ENCODE measurements at regions not wholly inside any gene's neighbourhood (a gene's known extent, or its start where the extent isn't known, plus 50 kb on each side); places are given as distances from the start of the nearest gene placed in this dataset.
"Not testable (repeated sequence)": the region's sequence is repeated elsewhere in the genome, so short reads cannot be mapped to it uniquely, and the experiment has no call there.

GRCh38 chr9:106260908-106261307 is 566.6 kb downstream of the TMEM38B start:
- H3K36me3 Mint-ChIP-seq (ENCODE audit: low read depth); H3K27me3 Mint-ChIP-seq; H3K27ac Mint-ChIP-seq; ATAC-seq; H3K9me3 Mint-ChIP-seq; H3K4me1 Mint-ChIP-seq; DNase-seq; H3K4me3 Mint-ChIP-seq: not testable (repeated sequence)

GRCh38 chr9:106277966-106278365 is 583.6 kb downstream of the TMEM38B start:
- H3K4me1 Mint-ChIP-seq = no peaks in the 10 kb centered on the region
- no peak overlapping the region for H3K27ac Mint-ChIP-seq
- peaks cover 23% of the 10 kb centered on the region for H3K9me3 Mint-ChIP-seq
- ATAC-seq (no peak), DNase-seq (no peak)
- H3K27me3 Mint-ChIP-seq = no peaks in the 10 kb centered on the region
- H3K36me3 Mint-ChIP-seq (ENCODE audit: low read depth) = no peaks in the 10 kb centered on the region
- no peak overlapping the region for H3K4me3 Mint-ChIP-seq

- no peak overlapping the region for H3K4me3 Mint-ChIP-seq
- H3K36me3 Mint-ChIP-seq (ENCODE audit: low read depth) = no peaks in the 10 kb centered on the region
- no peaks in the 10 kb centered on the region for H3K27me3 Mint-ChIP-seq
- peaks cover 8% of the 10 kb centered on the region for H3K9me3 Mint-ChIP-seq
- DNase-seq = no peak
- no peak for ATAC-seq
- H3K4me1 Mint-ChIP-seq = no peaks in the 10 kb centered on the region
- no peak overlapping the region for H3K27ac Mint-ChIP-seq
Observed at GRCh38 chr9:106283769-106284168, 579.2 kb upstream of the ZNF462 start.

- Mint-ChIP-seq H3K4me1 (no peaks in the 10 kb centered on the region), H3K27ac (no peak overlapping the region), H3K4me3 (no peak overlapping the region), H3K27me3 (no peaks in the 10 kb centered on the region), H3K9me3 (peaks cover 8% of the 10 kb centered on the region), H3K36me3 (ENCODE audit: low read depth) (no peaks in the 10 kb centered on the region)
- DNase-seq (no peak), ATAC-seq (no peak)
Observed at GRCh38 chr9:106284296-106284695, 578.7 kb upstream of the ZNF462 start.

GRCh38 chr9:106286249-106286648 is 576.7 kb upstream of the ZNF462 start:
- DNase-seq (no peak), ATAC-seq (no peak)
- Mint-ChIP-seq H3K36me3 (ENCODE audit: low read depth) (no peaks in the 10 kb centered on the region), H3K9me3 (peaks cover 8% of the 10 kb centered on the region), H3K4me3 (no peak overlapping the region), H3K27me3 (no peaks in the 10 kb centered on the region), H3K27ac (no peak overlapping the region), H3K4me1 (no peaks in the 10 kb centered on the region)

- DNase-seq (no peak), ATAC-seq (no peak)
- Mint-ChIP-seq H3K4me1 (no peaks in the 10 kb centered on the region), H3K27me3 (no peaks in the 10 kb centered on the region), H3K4me3 (no peak overlapping the region), H3K9me3 (peaks cover 5% of the 10 kb centered on the region), H3K27ac (no peak overlapping the region), H3K36me3 (ENCODE audit: low read depth) (no peaks in the 10 kb centered on the region)
Observed at GRCh38 chr9:106287091-106287631, 575.8 kb upstream of the ZNF462 start.

DNA sequence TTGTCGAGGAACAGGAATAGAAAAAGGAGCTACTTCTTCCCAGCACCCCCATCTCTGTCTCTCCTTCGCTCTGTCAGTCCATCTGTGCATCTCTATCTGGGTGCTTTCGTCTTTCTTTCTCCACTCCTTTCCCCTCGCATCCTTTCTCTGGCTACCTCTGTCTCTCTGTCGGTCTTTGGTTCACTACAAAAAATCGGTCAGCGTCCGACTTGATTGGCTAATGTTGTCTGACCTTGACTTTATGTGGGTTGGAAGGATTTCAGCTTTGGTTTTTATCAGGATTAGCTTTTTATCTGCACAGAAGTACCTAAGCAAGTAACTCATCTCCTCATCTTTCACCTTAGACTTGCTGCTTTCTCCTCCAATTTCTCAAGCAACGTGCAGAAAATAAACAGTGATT is 575.2 kb upstream of the ZNF462 start:
- Mint-ChIP-seq H3K4me3 (no peak overlapping the region), H3K36me3 (ENCODE audit: low read depth) (no peaks in the 10 kb centered on the region), H3K4me1 (no peaks in the 10 kb centered on the region), H3K27ac (no peak overlapping the region), H3K27me3 (no peaks in the 10 kb centered on the region), H3K9me3 (no peaks in the 10 kb centered on the region)
- no peak for ATAC-seq
- no peak for DNase-seq

DNA sequence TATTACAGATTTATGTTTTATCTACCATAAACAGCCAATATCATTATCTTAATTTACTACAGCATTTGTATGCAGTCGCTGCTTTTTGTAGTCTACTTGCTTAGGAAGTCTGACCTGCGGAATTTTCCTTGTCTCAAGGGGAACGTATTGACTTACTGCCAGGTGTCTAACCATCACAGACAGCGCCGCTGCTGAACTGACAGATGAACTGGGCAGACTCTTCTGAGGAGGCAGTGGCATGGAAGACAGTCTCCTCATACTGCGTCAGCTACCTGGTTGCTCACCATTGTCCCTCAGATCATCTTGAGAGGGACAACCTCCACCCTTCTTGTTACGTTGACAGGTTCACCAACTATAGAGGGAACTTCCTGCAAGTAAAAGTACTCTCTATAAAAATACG is 574.3 kb upstream of the ZNF462 start:
- ATAC-seq (no peak), DNase-seq (no peak)
- Mint-ChIP-seq H3K4me1 (no peaks in the 10 kb centered on the region), H3K4me3 (no peak overlapping the region), H3K9me3 (no peaks in the 10 kb centered on the region), H3K27ac (no peak overlapping the region), H3K27me3 (no peaks in the 10 kb centered on the region), H3K36me3 (ENCODE audit: low read depth) (no peaks in the 10 kb centered on the region)

- Mint-ChIP-seq H3K4me1 (no peaks in the 10 kb centered on the region), H3K4me3 (no peak overlapping the region), H3K36me3 (ENCODE audit: low read depth) (no peaks in the 10 kb centered on the region), H3K27me3 (no peaks in the 10 kb centered on the region), H3K27ac (no peak overlapping the region), H3K9me3 (no peaks in the 10 kb centered on the region)
- ATAC-seq (no peak), DNase-seq (no peak)
Observed at GRCh38 chr9:106291786-106292185, 571.2 kb upstream of the ZNF462 start.

DNA sequence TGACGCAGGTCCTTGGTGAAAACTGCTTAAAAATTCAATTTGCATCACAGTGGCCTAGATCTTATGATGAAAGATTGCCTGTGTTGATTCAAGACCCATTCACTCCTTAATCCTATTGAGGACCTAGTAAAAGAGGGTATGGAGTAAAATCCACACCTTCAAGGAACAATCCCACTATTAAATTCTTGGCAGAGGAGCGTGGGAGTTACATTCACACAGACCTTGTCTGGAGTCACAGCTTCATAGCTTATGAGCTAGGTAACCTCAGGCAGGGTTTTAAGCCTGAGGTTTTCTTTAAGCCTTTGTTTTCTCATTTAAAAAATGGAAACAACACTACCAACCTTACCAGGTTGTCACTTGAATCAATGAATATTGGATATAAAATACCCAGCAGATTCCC is 566.5 kb upstream of the ZNF462 start:
- Mint-ChIP-seq H3K4me1 (no peaks in the 10 kb centered on the region), H3K36me3 (ENCODE audit: low read depth) (no peaks in the 10 kb centered on the region), H3K27ac (no peak overlapping the region), H3K9me3 (no peaks in the 10 kb centered on the region), H3K4me3 (no peak overlapping the region), H3K27me3 (no peaks in the 10 kb centered on the region)
- ATAC-seq = no peak
- no peak for DNase-seq

- ATAC-seq = no peak
- Mint-ChIP-seq H3K9me3 (no peaks in the 10 kb centered on the region), H3K27ac (no peak overlapping the region), H3K36me3 (ENCODE audit: low read depth) (no peaks in the 10 kb centered on the region), H3K4me1 (no peaks in the 10 kb centered on the region), H3K4me3 (no peak overlapping the region), H3K27me3 (no peaks in the 10 kb centered on the region)
- DNase-seq = no peak
Observed at GRCh38 chr9:106298997-106299396, 564.0 kb upstream of the ZNF462 start.

- Mint-ChIP-seq H3K36me3 (ENCODE audit: low read depth) (no peaks in the 10 kb centered on the region), H3K27me3 (no peaks in the 10 kb centered on the region), H3K4me3 (no peak overlapping the region), H3K27ac (no peak overlapping the region), H3K4me1 (no peaks in the 10 kb centered on the region), H3K9me3 (peaks cover 4% of the 10 kb centered on the region)
- ATAC-seq (no peak), DNase-seq (no peak)
Observed at GRCh38 chr9:106304401-106304920, 558.5 kb upstream of the ZNF462 start.

DNA sequence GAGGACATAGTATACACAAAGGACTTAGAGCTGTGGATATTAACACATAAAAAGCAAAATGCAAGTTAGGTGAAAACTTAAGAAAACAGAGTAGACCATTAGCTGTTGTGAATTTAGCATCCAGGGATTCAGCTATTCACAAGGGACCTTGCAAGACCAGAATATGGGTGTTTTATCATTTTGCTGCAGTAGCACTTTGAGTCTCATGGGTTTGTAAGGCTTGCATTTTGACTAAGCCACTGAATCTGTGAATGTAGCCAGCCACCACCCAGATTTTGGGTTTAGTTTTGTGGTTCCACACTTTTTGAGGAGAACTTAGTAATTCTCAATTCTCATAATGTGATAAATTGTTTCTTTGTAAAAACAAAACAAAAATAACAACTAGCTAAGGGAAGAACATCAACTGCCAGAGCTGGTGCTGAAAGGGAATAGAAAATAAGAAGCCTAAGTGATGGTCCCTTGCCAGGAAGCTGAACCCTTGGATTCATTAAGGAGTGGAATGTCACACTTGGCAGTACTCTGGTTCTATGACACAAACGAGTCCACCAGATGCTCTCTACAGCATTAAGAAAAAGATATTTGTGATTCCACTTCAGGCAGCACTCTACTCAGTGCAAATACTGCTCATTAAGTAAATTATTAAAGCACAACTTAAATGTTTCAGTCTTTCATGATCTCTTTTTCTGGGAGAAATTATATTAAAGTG is 557.4 kb upstream of the ZNF462 start:
- ATAC-seq = no peak
- no peaks in the 10 kb centered on the region for H3K36me3 Mint-ChIP-seq (ENCODE audit: low read depth)
- H3K27ac Mint-ChIP-seq = no peak overlapping the region
- DNase-seq = no peak
- H3K4me1 Mint-ChIP-seq = no peaks in the 10 kb centered on the region
- H3K27me3 Mint-ChIP-seq = no peaks in the 10 kb centered on the region
- H3K9me3 Mint-ChIP-seq = peaks cover 4% of the 10 kb centered on the region
- no peak overlapping the region for H3K4me3 Mint-ChIP-seq

DNA sequence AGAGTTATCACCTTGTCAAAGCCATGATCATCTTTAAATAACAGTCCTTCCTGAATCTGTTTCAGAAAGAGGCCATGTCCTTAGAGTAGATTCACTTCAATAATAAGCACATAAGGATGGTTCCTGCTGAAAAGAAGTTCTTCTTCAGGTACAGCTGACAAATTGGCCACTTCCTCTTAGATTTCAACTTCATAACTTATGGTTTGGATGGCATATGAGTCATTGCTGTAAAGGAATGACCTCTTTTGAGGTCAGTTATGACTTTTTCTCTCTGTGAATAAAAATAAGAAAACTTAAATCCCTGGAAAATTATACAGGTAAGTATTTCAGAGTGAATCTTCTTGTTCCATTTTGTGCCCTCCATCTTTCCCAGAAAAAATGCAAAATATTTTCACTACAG is 555.3 kb upstream of the ZNF462 start:
- H3K36me3 Mint-ChIP-seq (ENCODE audit: low read depth) = no peaks in the 10 kb centered on the region
- no peak overlapping the region for H3K4me3 Mint-ChIP-seq
- DNase-seq (no peak), ATAC-seq (no peak)
- no peaks in the 10 kb centered on the region for H3K4me1 Mint-ChIP-seq
- peaks cover 4% of the 10 kb centered on the region for H3K9me3 Mint-ChIP-seq
- no peak overlapping the region for H3K27ac Mint-ChIP-seq
- no peaks in the 10 kb centered on the region for H3K27me3 Mint-ChIP-seq

DNA sequence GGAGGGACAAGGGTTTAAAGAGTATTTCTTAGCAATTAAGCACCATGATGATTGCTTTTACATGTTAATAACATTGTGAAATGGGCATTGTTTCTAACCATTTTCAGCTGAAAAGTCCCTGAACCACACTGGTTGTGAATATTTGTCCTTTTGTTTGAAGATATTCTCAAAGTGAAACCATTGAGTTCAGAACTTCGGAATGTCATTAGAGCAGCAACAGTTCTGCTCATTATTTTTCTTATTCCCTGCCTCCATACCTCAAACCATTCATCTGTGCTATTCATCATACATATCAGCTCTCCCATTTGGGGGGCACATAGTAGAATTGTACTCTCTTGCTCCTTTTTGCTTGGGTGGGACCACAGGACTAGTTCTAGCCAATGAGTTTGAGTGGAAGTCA is 553.0 kb upstream of the ZNF462 start:
- Mint-ChIP-seq H3K4me3 (no peak overlapping the region), H3K9me3 (peaks cover 4% of the 10 kb centered on the region), H3K27ac (no peak overlapping the region), H3K36me3 (ENCODE audit: low read depth) (no peaks in the 10 kb centered on the region), H3K4me1 (no peaks in the 10 kb centered on the region), H3K27me3 (no peaks in the 10 kb centered on the region)
- DNase-seq (no peak), ATAC-seq (no peak)

- Mint-ChIP-seq H3K27ac (no peak overlapping the region), H3K4me3 (no peak overlapping the region), H3K27me3 (no peaks in the 10 kb centered on the region), H3K36me3 (ENCODE audit: low read depth) (no peaks in the 10 kb centered on the region), H3K4me1 (no peaks in the 10 kb centered on the region), H3K9me3 (peaks cover 4% of the 10 kb centered on the region)
- ATAC-seq (no peak), DNase-seq (no peak)
Observed at GRCh38 chr9:106310782-106311181, 552.2 kb upstream of the ZNF462 start.

Data from activated naive CD8-positive, alpha-beta T cell treated with anti-CD3 and anti-CD28 coated beads, Interleukin-2, amount 50 U/mL, for 24 hours (primary cell).